ENCODE measurements at regions not wholly inside any gene's neighbourhood (a gene's known extent, or its start where the extent isn't known, plus 50 kb on each side); places are given as distances from the start of the nearest gene placed in this dataset.

- no peak for DNase-seq
These were observed 85.8 kb upstream of the NELL2 start for GRCh38 chr12:44961887-44962286.

GRCh38 chr12:44960856-44961255, 84.7 kb upstream of the NELL2 start:
- DNase-seq: no peak

- no peak for DNase-seq
These were observed 84.3 kb upstream of the NELL2 start for GRCh38 chr12:44960423-44960822.

GRCh38 chr12:44947163-44947562, 71.0 kb upstream of the NELL2 start:
- DNase-seq: no peak

GRCh38 chr12:44942714-44943113, 66.6 kb upstream of the NELL2 start:
- DNase-seq: no peak

GRCh38 chr12:44930972-44931600, 55.0 kb upstream of the NELL2 start:
- peak; percentile 73 to 74 for DNase-seq

- DNase-seq: no peak
These were observed 53.2 kb upstream of the NELL2 start for GRCh38 chr12:44929236-44929885.

Measured in NCI-H2081 (cell line).